SU-DHL-6 (cell line): ENCODE measurements at regions not wholly inside any gene's neighbourhood (a gene's known extent, or its start where the extent isn't known, plus 50 kb on each side); places are given as distances from the start of the nearest gene placed in this dataset.
A peak's percentile ranks its signal among the peaks of the same experiment; 100 is the strongest.
"Not testable (repeated sequence)": the region's sequence is repeated elsewhere in the genome, so short reads cannot be mapped to it uniquely, and the experiment has no call there.

Experiments
- H2AFZ ChIP-seq: fragments of 200-600 bp; sonication (generic); 2 replicates; pipeline ENCODE4 v1.6.1; 2014; ENCODE audit warnings: low read depth, mild to moderate bottlenecking, moderate library complexity, mixed read lengths, antibody characterized with exemption, low read length; ENCODE audit not compliant: severe bottlenecking
- H3F3A ChIP-seq: fragments of 200-600 bp; shearing (Covaris generic); 2 replicates; pipeline ENCODE4 v1.6.0; 2016; ENCODE audit warnings: antibody characterized with exemption, mild to moderate bottlenecking; ENCODE audit not compliant: insufficient read depth
- H3K27ac ChIP-seq: fragments of 200-600 bp; sonication (generic); 2 replicates; pipeline ENCODE4 v1.5.1; 2016; ENCODE audit warnings: low read depth, mild to moderate bottlenecking, low read length, moderate library complexity, mixed read lengths
- H3K27me3 ChIP-seq: fragments of 200-600 bp; sonication (generic), shearing (Covaris generic); 2 replicates; pipeline ENCODE4 v1.6.0; 2014; ENCODE audit warnings: mild to moderate bottlenecking, low read length
- H3K36me3 ChIP-seq: fragments of 200-600 bp; sonication (generic); 2 replicates; pipeline ENCODE4 v1.6.1; 2014; ENCODE audit warnings: mild to moderate bottlenecking, low read length, mixed read lengths
- H3K4me2 ChIP-seq: fragments of 300-600, 200-600 bp; shearing (Covaris generic), sonication (generic); 2 replicates; pipeline ENCODE4 v1.6.0; 2014; ENCODE audit warnings: low read length, low read depth, mild to moderate bottlenecking; ENCODE audit not compliant: poor library complexity, severe bottlenecking
- H3K4me3 ChIP-seq: fragments of 200-600 bp; sonication (generic); 2 replicates; pipeline ENCODE4 v1.5.1; 2014; ENCODE audit warnings: antibody characterized with exemption, low read length, mild to moderate bottlenecking, mixed read lengths; ENCODE audit not compliant: insufficient read depth, poor library complexity, severe bottlenecking
- H3K79me2 ChIP-seq: fragments of 200-600 bp; sonication (generic); 2 replicates; pipeline ENCODE4 v1.6.1; 2014; ENCODE audit warnings: mild to moderate bottlenecking, low read length, moderate library complexity; ENCODE audit not compliant: insufficient read depth
- H3K9ac ChIP-seq: fragments of 200-600 bp; sonication (generic); 2 replicates; pipeline ENCODE4 v1.7.0; 2014; ENCODE audit warnings: mild to moderate bottlenecking, low read length
- H3K9me2 ChIP-seq: fragments of 200-600 bp; sonication (generic); replicated peaks from 2 replicates; pipeline ENCODE4 v1.6.1; 2014; ENCODE audit warnings: low read length; ENCODE audit not compliant: insufficient read depth
- H3K9me3 ChIP-seq: fragments of 200-600 bp; sonication (generic); 2 replicates; pipeline ENCODE4 v1.6.1; 2014; ENCODE audit warnings: low read length, mixed read lengths; ENCODE audit not compliant: insufficient read depth
- H4K20me1 ChIP-seq: fragments of 200-600 bp; sonication (generic); 2 replicates; pipeline ENCODE4 v1.6.1; 2014; ENCODE audit warnings: low read depth, mild to moderate bottlenecking, antibody characterized with exemption, low read length, moderate library complexity, mixed read lengths

- H3F3A ChIP-seq, H3K79me2 ChIP-seq, H2AFZ ChIP-seq, H3K9me2 ChIP-seq, H3K9ac ChIP-seq, H3K27ac ChIP-seq, H3K9me3 ChIP-seq, H3K36me3 ChIP-seq, H3K4me2 ChIP-seq, H3K27me3 ChIP-seq, H4K20me1 ChIP-seq, H3K4me3 ChIP-seq: not testable (repeated sequence)
These were observed 5408.3 kb upstream of the TPTE start for GRCh38 chr21:5113092-5113491.

- not testable (repeated sequence) for H4K20me1 ChIP-seq, H3K9me3 ChIP-seq, H3F3A ChIP-seq, H3K4me3 ChIP-seq, H3K4me2 ChIP-seq, H3K79me2 ChIP-seq, H3K9me2 ChIP-seq, H3K9ac ChIP-seq, H3K36me3 ChIP-seq, H2AFZ ChIP-seq, H3K27me3 ChIP-seq, H3K27ac ChIP-seq
These were observed 5406.9 kb upstream of the TPTE start for GRCh38 chr21:5114468-5114867.

GRCh38 chr21:5114893-5115645 lies 5406.3 kb upstream of the TPTE start:
- H3K4me3 ChIP-seq, H3F3A ChIP-seq, H3K9me2 ChIP-seq, H3K79me2 ChIP-seq, H3K9ac ChIP-seq, H3K36me3 ChIP-seq, H4K20me1 ChIP-seq, H3K27me3 ChIP-seq, H3K9me3 ChIP-seq, H2AFZ ChIP-seq, H3K4me2 ChIP-seq: not testable (repeated sequence)
- H3K27ac ChIP-seq: peak overlapping the region; percentile 57; the same call in 1 of the 2 replicates

GRCh38 chr21:5115646-5116343 lies 5405.6 kb upstream of the TPTE start:
- H3K36me3 ChIP-seq, H3K4me2 ChIP-seq, H3K27me3 ChIP-seq, H2AFZ ChIP-seq, H4K20me1 ChIP-seq, H3F3A ChIP-seq, H3K79me2 ChIP-seq, H3K9ac ChIP-seq, H3K9me3 ChIP-seq, H3K9me2 ChIP-seq, H3K4me3 ChIP-seq: not testable (repeated sequence)
- peak overlapping the region; percentile 57; the same call in 1 of the 2 replicates for H3K27ac ChIP-seq

- H2AFZ ChIP-seq, H3F3A ChIP-seq, H3K9me2 ChIP-seq, H3K79me2 ChIP-seq, H4K20me1 ChIP-seq, H3K4me3 ChIP-seq, H3K36me3 ChIP-seq, H3K9ac ChIP-seq, H3K27me3 ChIP-seq, H3K4me2 ChIP-seq, H3K9me3 ChIP-seq: not testable (repeated sequence)
- H3K27ac ChIP-seq: 0 out of 2 replicates have a peak overlapping the region, but pooled peaks have one; percentile 57
These were observed 5404.8 kb upstream of the TPTE start for GRCh38 chr21:5116344-5117123.

- H3K9ac ChIP-seq, H3K79me2 ChIP-seq, H3K36me3 ChIP-seq, H3K9me3 ChIP-seq, H3K9me2 ChIP-seq, H3K4me2 ChIP-seq, H3K4me3 ChIP-seq, H2AFZ ChIP-seq, H3K27me3 ChIP-seq, H3F3A ChIP-seq, H4K20me1 ChIP-seq: not testable (repeated sequence)
- H3K27ac ChIP-seq: peak overlapping the region; percentile 51; the same call in 1 of the 2 replicates
These were observed 5404.2 kb upstream of the TPTE start for GRCh38 chr21:5117135-5117534.

- not testable (repeated sequence) for H3K4me3 ChIP-seq, H4K20me1 ChIP-seq, H3F3A ChIP-seq, H3K36me3 ChIP-seq, H2AFZ ChIP-seq, H3K9ac ChIP-seq, H3K9me2 ChIP-seq, H3K27me3 ChIP-seq, H3K9me3 ChIP-seq, H3K4me2 ChIP-seq, H3K79me2 ChIP-seq
- H3K27ac ChIP-seq: peak overlapping the region; percentile 63
These were observed 5403.6 kb upstream of the TPTE start for GRCh38 chr21:5117666-5118295.
